GM12878 (cell line): ENCODE measurements at regions not wholly inside any gene's neighbourhood (a gene's known extent, or its start where the extent isn't known, plus 50 kb on each side); places are given as distances from the start of the nearest gene placed in this dataset.

Experiments used
- ATAC-seq: fragments of 200-7000 bp; cut with Tn5 transposase; 3 replicates; pipeline ENCODE4 v1.9.1; 2020; ENCODE audit warnings: mild to moderate bottlenecking, moderate library complexity
- BruUV-seq: library from RNA; stranded (reverse); fragments of 400-500 nt; replicated peaks from 2 replicates; lab custom pipeline; 2021; lab: Mats Ljungman, UMichigan
- CTCF ChIA-PET: fragments of 300-600 bp; sonication (Branson Sonifier 250); formaldehyde crosslinking; extraction: SDS; loops from one replicate; lab custom pipeline; 2021; ENCODE audit warnings: inconsistent platforms; lab: Yijun Ruan, JAX
- POLR2A ChIA-PET: fragments of 350-600 bp; formaldehyde crosslinking; extraction: SDS; loops from one replicate; lab custom pipeline; 2021; ENCODE audit warnings: inconsistent platforms; lab: Charles Lee
- RAD21 ChIA-PET: fragments of 300-600 bp; sonication (Branson Sonifier 250); formaldehyde crosslinking; loops from one replicate; lab custom pipeline; 2023; ENCODE audit warnings: antibody characterized with exemption; ENCODE audit not compliant: unreplicated experiment; lab: Charles Lee
- SMC1A ChIA-PET: fragments of 300-600 bp; sonication (Branson Sonifier 250); formaldehyde crosslinking; loops from one replicate; lab custom pipeline; 2023; ENCODE audit not compliant: unreplicated experiment, uncharacterized antibody; lab: Charles Lee
- DNase-seq: peaks from one replicate; pipeline ENCODE4 v3.0.0-alpha.2; 2011; ENCODE audit warnings: low read depth, low spot score
- FAIRE-seq: peaks from 3 replicates; lab custom pipeline; 2011; peaks lifted over from hg19 to GRCh38; lab: Jason Lieb, UNC
- H2AFZ ChIP-seq: 2 replicates; pipeline ENCODE4 v1.6.0; 2011; ENCODE audit warnings: low read depth, low read length, control low read depth; ENCODE audit not compliant: control insufficient read depth
- H3K27ac ChIP-seq: 2 replicates; pipeline ENCODE4 v1.5.1; 2011; ENCODE audit warnings: control low read depth; ENCODE audit not compliant: control insufficient read depth, insufficient read depth
- H3K27me3 ChIP-seq, 2 experiments: replicated peaks in 1 of 2; 2 replicates each; pipeline versions ENCODE4 v1.6.0 to v1.6.1; 2011; ENCODE audit warnings: low read length in 1 of 2; ENCODE audit not compliant: control insufficient read depth in 2 of 2, insufficient read depth in 2 of 2
- H3K36me3 ChIP-seq, 2 experiments: 2 replicates each; pipeline ENCODE4 v1.5.1; 2011; ENCODE audit warnings: low read length in 1 of 2; ENCODE audit not compliant: control insufficient read depth in 2 of 2, insufficient read depth in 2 of 2
- H3K4me1 ChIP-seq: 2 replicates; pipeline ENCODE4 v1.6.1; 2011; ENCODE audit warnings: mild to moderate bottlenecking, low read length, moderate library complexity, mixed read lengths; ENCODE audit not compliant: control insufficient read depth, insufficient read depth
- H3K4me2 ChIP-seq: 2 replicates; pipeline ENCODE4 v1.6.0; 2011; ENCODE audit warnings: control low read depth; ENCODE audit not compliant: control insufficient read depth, insufficient read depth
- H3K4me3 ChIP-seq: fragments of 200-600 bp; sonication (generic); 2 replicates; pipeline ENCODE4 v1.5.1; 2016
- H3K79me2 ChIP-seq: 2 replicates; pipeline ENCODE4 v1.6.0; 2011; ENCODE audit warnings: low read length; ENCODE audit not compliant: control insufficient read depth, insufficient read depth
- H3K9ac ChIP-seq: 2 replicates; pipeline ENCODE4 v1.8.0; 2011; ENCODE audit warnings: low read length, control low read depth, mixed read lengths; ENCODE audit not compliant: control insufficient read depth, insufficient read depth
- H3K9me3 ChIP-seq: replicated peaks from 3 replicates; pipeline ENCODE4 v1.5.1; 2011; ENCODE audit warnings: mild to moderate bottlenecking, low read length; ENCODE audit not compliant: control insufficient read depth, insufficient read depth
- H4K20me1 ChIP-seq: 2 replicates; pipeline ENCODE4 v1.6.0; 2011; ENCODE audit not compliant: control insufficient read depth, insufficient read depth
- DPF2 ChIP-seq: fragments of 450-650 bp; IDR thresholded peaks from 2 replicates; pipeline ENCODE4 v1.6.1; 2017; ENCODE audit warnings: mild to moderate bottlenecking
- E2F4 ChIP-seq: IDR thresholded peaks from 2 replicates; pipeline ENCODE4 v1.6.1; 2012; ENCODE audit warnings: low read depth, low read length, improper control_type of control experiment
- JUNB ChIP-seq: IDR thresholded peaks from 2 replicates; pipeline ENCODE4 v1.6.1; 2016; ENCODE audit warnings: antibody characterized with exemption, mild to moderate bottlenecking
- JUND ChIP-seq: IDR thresholded peaks from 2 replicates; pipeline ENCODE4 v1.6.1; 2012; ENCODE audit warnings: low read depth, mild to moderate bottlenecking, low read length, improper control_type of control experiment, moderate library complexity
- PAX5 ChIP-seq: IDR thresholded peaks from 2 replicates; pipeline ENCODE4 v1.6.1; 2011; ENCODE audit warnings: low read depth, low read length, borderline replicate concordance
- RB1 ChIP-seq: fragments of 450-650 bp; formaldehyde crosslinking; IDR thresholded peaks from 2 replicates; pipeline ENCODE4 v1.6.1; 2017; ENCODE audit warnings: mild to moderate bottlenecking, borderline replicate concordance
- SIN3A ChIP-seq: IDR thresholded peaks from 2 replicates; pipeline ENCODE4 v1.6.1; 2012; ENCODE audit warnings: low read depth, low read length, improper control_type of control experiment
- ZNF24 ChIP-seq: fragments of 450-650 bp; IDR thresholded peaks from 2 replicates; pipeline ENCODE4 v1.6.1; 2017; ENCODE audit warnings: antibody characterized with exemption, mild to moderate bottlenecking
- ZNF274 ChIP-seq: IDR thresholded peaks from one replicate; pipeline ENCODE4 v1.8.0; 2011; ENCODE audit not compliant: insufficient read length, insufficient read depth
- WGBS: methylation state at CpG from one replicate; pipeline ENCODE4 v1.1.6; 2016; ENCODE audit warnings: low lambda C conversion rate; ENCODE audit not compliant: insufficient replicate concordance, insufficient coverage; ENCODE audit errors: missing lambda C conversion rate; 5-methylcytosine and 5-hydroxymethylcytosine counted together
- in situ Hi-C: fragments of 300-500 bp; cut with MboI; formaldehyde crosslinking; loops from 9 replicates; pipeline ENCODE4 v1.14.3; 2018; ENCODE audit warnings: mixed read lengths
- intact Hi-C: fragments of 100-400 bp; cut with micrococcal nuclease; formaldehyde crosslinking; loops from one replicate; pipeline ENCODE4 v1.14.2; 2022; ENCODE audit not compliant: unreplicated experiment

GRCh38 chr17:63039899-63040602, 74.0 kb downstream of the TANC2 start:
- RAD21 ChIA-PET, result no interaction called here
- H3K4me1 ChIP-seq, result no peaks in the 10 kb centered on the region
- ATAC-seq, result peak; percentile 31; the same call in 2 of the 3 replicates
- no peaks in the 10 kb centered on the region for H3K79me2 ChIP-seq
- no peak overlapping the region for H3K9ac ChIP-seq
- H4K20me1 ChIP-seq, result no peaks in the 10 kb centered on the region
- POLR2A ChIA-PET, result no interaction called here
- in situ Hi-C loops, result no loop called here
- H3K4me3 ChIP-seq, result no peak overlapping the region
- CTCF ChIA-PET, result no interaction called here
- no peaks in the 10 kb centered on the region for H3K27me3 ChIP-seq
- H3K36me3 ChIP-seq, result no peaks in the 10 kb centered on the region
- WGBS, result 25% methylated on average over 5 of the region's 5 CpGs
- DNase-seq, result no peak
- FAIRE-seq, result peak; percentile 7
- SMC1A ChIA-PET, result no interaction called here
- intact Hi-C loops, result no loop called here
- no peak overlapping the region for H3K4me2 ChIP-seq
- H3K9me3 ChIP-seq, result no peaks in the 10 kb centered on the region
- H3K27ac ChIP-seq, result no peak overlapping the region
- BruUV-seq, result no TSS peak
- TF ChIP-seq JUND, result no peak
- no peak for TF ChIP-seq DPF2
- TF ChIP-seq JUNB, result peak; percentile 55; the same call in 1 of the 2 replicates
- no peak for TF ChIP-seq ZNF24
- TF ChIP-seq SIN3A, result no peak
- TF ChIP-seq ZNF274, result no peak
- 0 out of 2 replicates have a peak, but pooled peaks have one; percentile 24 for TF ChIP-seq PAX5
- no peak for TF ChIP-seq RB1
- no peak for TF ChIP-seq E2F4
- H2AFZ ChIP-seq, result no peak overlapping the region
